ENCODE measurements at regions not wholly inside any gene's neighbourhood (a gene's known extent, or its start where the extent isn't known, plus 50 kb on each side); places are given as distances from the start of the nearest gene placed in this dataset.

DNA sequence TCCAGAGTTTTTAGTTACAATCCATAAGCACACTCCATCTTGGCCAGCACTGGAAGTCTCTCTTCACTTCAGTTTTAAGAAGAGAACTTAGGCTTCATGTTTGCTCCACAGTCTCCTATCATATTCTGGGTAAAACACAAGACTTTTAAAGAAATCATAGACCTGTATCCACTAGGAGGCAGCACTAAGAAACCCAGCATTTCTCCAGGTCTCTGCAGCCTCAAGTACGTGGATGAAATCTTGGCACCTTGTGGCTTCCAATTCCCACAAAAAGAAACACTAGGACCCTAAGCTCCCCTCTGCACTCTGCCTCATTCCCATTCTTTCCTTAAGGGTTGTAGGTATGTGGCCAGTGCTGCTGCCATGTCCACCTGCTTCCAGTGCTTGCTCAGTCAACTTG lies 367.3 kb upstream of the CASK start:
- peak; percentile 19; the same call in 1 of the 2 replicates for TF ChIP-seq CTCF (IDR thresholded peaks at IDR 0.05; ENCODE audit: low read length)
- TF ChIP-seq EZH2 (optimal IDR thresholded peaks at IDR 0.05; ENCODE audit: low read depth, low read length): no peak
- TF ChIP-seq EZH2phosphoT487 (IDR thresholded peaks at IDR 0.05; ENCODE audit: low read length): no peak

All from MM.1S (cell line).